ENCODE measurements at regions not wholly inside any gene's neighbourhood (a gene's known extent, or its start where the extent isn't known, plus 50 kb on each side); places are given as distances from the start of the nearest gene placed in this dataset.

- no peak for DNase-seq (ENCODE audit: low read depth in 2 of 2)
Observed at GRCh38 chr2:6401301-6401700, 464.4 kb downstream of the CMPK2 start.

GRCh38 chr2:6408057-6408456, 457.6 kb downstream of the CMPK2 start:
- DNase-seq (ENCODE audit: low read depth in 2 of 2), result no peak

GRCh38 chr2:6410313-6410712, 455.4 kb downstream of the CMPK2 start:
- DNase-seq (ENCODE audit: low read depth in 2 of 2), result no peak

GRCh38 chr2:6412533-6413091, 453.1 kb downstream of the CMPK2 start:
- DNase-seq (ENCODE audit: low read depth in 2 of 2), result no peak

- no peak for DNase-seq (ENCODE audit: low read depth in 2 of 2)
Observed at GRCh38 chr2:6417050-6417449, 448.7 kb downstream of the CMPK2 start.

- no peak for DNase-seq (ENCODE audit: low read depth in 2 of 2)
Observed at GRCh38 chr2:6418291-6418690, 447.4 kb downstream of the CMPK2 start.

GRCh38 chr2:6421138-6421730, 444.5 kb downstream of the CMPK2 start:
- DNase-seq (ENCODE audit: low read depth in 2 of 2), result no peak

- no peak for DNase-seq (ENCODE audit: low read depth in 2 of 2)
Observed at GRCh38 chr2:6421888-6422287, 443.8 kb downstream of the CMPK2 start.

GRCh38 chr2:6423157-6423556, 442.6 kb downstream of the CMPK2 start:
- no peak for DNase-seq (ENCODE audit: low read depth in 2 of 2)

GRCh38 chr2:6423944-6424343, 441.8 kb downstream of the CMPK2 start:
- DNase-seq (ENCODE audit: low read depth in 2 of 2), result no peak

- no peak for DNase-seq (ENCODE audit: low read depth in 2 of 2)
Observed at GRCh38 chr2:6425032-6425431, 440.7 kb downstream of the CMPK2 start.

GRCh38 chr2:6429210-6429986, 436.3 kb downstream of the CMPK2 start:
- DNase-seq (ENCODE audit: low read depth in 2 of 2), result no peak

- no peak for DNase-seq (ENCODE audit: low read depth in 2 of 2)
Observed at GRCh38 chr2:6434438-6434837, 431.3 kb downstream of the CMPK2 start.

GRCh38 chr2:6441800-6442199, 423.9 kb downstream of the CMPK2 start:
- no peak for DNase-seq (ENCODE audit: low read depth in 2 of 2)

GRCh38 chr2:6442252-6442985, 423.3 kb downstream of the CMPK2 start:
- DNase-seq (ENCODE audit: low read depth in 2 of 2), result no peak

GRCh38 chr2:6443061-6443823, 422.5 kb downstream of the CMPK2 start:
- no peak for DNase-seq (ENCODE audit: low read depth in 2 of 2)

GRCh38 chr2:6444514-6444913, 421.2 kb downstream of the CMPK2 start:
- no peak for DNase-seq (ENCODE audit: low read depth in 2 of 2)

- no peak for DNase-seq (ENCODE audit: low read depth in 2 of 2)
Observed at GRCh38 chr2:6445156-6445555, 420.6 kb downstream of the CMPK2 start.

GRCh38 chr2:6446938-6447608, 418.6 kb downstream of the CMPK2 start:
- DNase-seq (ENCODE audit: low read depth in 2 of 2), result no peak

GRCh38 chr2:6448893-6449292, 416.8 kb downstream of the CMPK2 start:
- DNase-seq (ENCODE audit: low read depth in 2 of 2), result no peak

- no peak for DNase-seq (ENCODE audit: low read depth in 2 of 2)
Observed at GRCh38 chr2:6449343-6449742, 416.4 kb downstream of the CMPK2 start.
